Stimulated activated naive B cell treated with anti-CD40 and anti-IgM and Interleukin-4, amounts not matched to agents 10 μg/mL and 1 μg/mL and 100 μg/mL, for 72 hours (primary cell): ENCODE measurements at regions not wholly inside any gene's neighbourhood (a gene's known extent, or its start where the extent isn't known, plus 50 kb on each side); places are given as distances from the start of the nearest gene placed in this dataset.
A peak's percentile ranks its signal among the peaks of the same experiment; 100 is the strongest.

ENCODE experiments used
- ATAC-seq, 2 donors: fragments of 150-1000 bp; cut with Tn5 transposase; replicated peaks; 2 replicates each; pipeline ENCODE4 v1.10.0; 2021; ENCODE audit warnings: moderate library complexity in 1 of 2
- DNase-seq: peaks from one replicate; pipeline ENCODE4 v3.0.0; 2021
- H3K27ac Mint-ChIP-seq: one replicate; pipeline ENCODE4 v1.8.0; 2022; ENCODE audit warnings: mild to moderate bottlenecking, mixed read lengths
- H3K27me3 Mint-ChIP-seq, 2 donors: one replicate each; pipeline ENCODE4 v1.8.0; 2022; ENCODE audit warnings: mixed read lengths in 2 of 2
- H3K36me3 Mint-ChIP-seq, 2 donors: one replicate each; pipeline ENCODE4 v1.8.0; 2022; ENCODE audit warnings: mixed read lengths in 2 of 2, mild to moderate bottlenecking in 1 of 2
- H3K4me1 Mint-ChIP-seq, 2 donors: one replicate each; pipeline ENCODE4 v1.8.0; 2022; ENCODE audit warnings: mixed read lengths in 2 of 2, mild to moderate bottlenecking in 1 of 2
- H3K4me3 Mint-ChIP-seq, 2 donors: one replicate each; pipeline ENCODE4 v1.8.0; 2022; ENCODE audit warnings: mild to moderate bottlenecking in 2 of 2, mixed read lengths in 2 of 2, moderate library complexity in 1 of 2
- H3K9me3 Mint-ChIP-seq, 2 donors: one replicate each; pipeline ENCODE4 v1.8.0; 2022; ENCODE audit warnings: mixed read lengths in 2 of 2, mild to moderate bottlenecking in 1 of 2

- no peak for ATAC-seq
- H3K9me3 Mint-ChIP-seq = peaks cover 0 to 6% of the 10 kb centered on the region in 2 donors
- H3K4me1 Mint-ChIP-seq = peaks cover 8 to 25% of the 10 kb centered on the region in 2 donors
- no peaks in the 10 kb centered on the region for H3K36me3 Mint-ChIP-seq
- DNase-seq = no peak
- H3K4me3 Mint-ChIP-seq = no peak overlapping the region
- H3K27ac Mint-ChIP-seq = no peak overlapping the region
- H3K27me3 Mint-ChIP-seq = peaks cover 8 to 19% of the 10 kb centered on the region in 2 donors
Measured at GRCh38 chr13:44263751-44264620, 109.6 kb upstream of the SERP2 start.

- no peaks in the 10 kb centered on the region for H3K36me3 Mint-ChIP-seq
- H3K4me3 Mint-ChIP-seq = no peak overlapping the region
- DNase-seq (no peak), ATAC-seq (no peak)
- peaks cover 0 to 9% of the 10 kb centered on the region in 2 donors for H3K4me1 Mint-ChIP-seq
- no peak overlapping the region for H3K27ac Mint-ChIP-seq
- H3K9me3 Mint-ChIP-seq = peaks cover 0 to 6% of the 10 kb centered on the region in 2 donors
- H3K27me3 Mint-ChIP-seq = peaks cover 8 to 19% of the 10 kb centered on the region in 2 donors
Measured at GRCh38 chr13:44266305-44266704, 107.3 kb upstream of the SERP2 start.

GRCh38 chr13:44266772-44267171 lies 106.9 kb upstream of the SERP2 start:
- no peak overlapping the region for H3K4me3 Mint-ChIP-seq
- peaks cover 8 to 19% of the 10 kb centered on the region in 2 donors for H3K27me3 Mint-ChIP-seq
- no peak for DNase-seq
- peaks cover 0 to 6% of the 10 kb centered on the region in 2 donors for H3K9me3 Mint-ChIP-seq
- no peak overlapping the region for H3K27ac Mint-ChIP-seq
- peaks cover 0 to 9% of the 10 kb centered on the region in 2 donors for H3K4me1 Mint-ChIP-seq
- H3K36me3 Mint-ChIP-seq = no peaks in the 10 kb centered on the region
- ATAC-seq = no peak

GRCh38 chr13:44267203-44267602 lies 106.4 kb upstream of the SERP2 start:
- no peak for DNase-seq
- Mint-ChIP-seq H3K36me3 (no peaks in the 10 kb centered on the region), H3K9me3 (peaks cover 0 to 6% of the 10 kb centered on the region in 2 donors), H3K4me3 (no peak overlapping the region), H3K27me3 (peaks cover 8 to 19% of the 10 kb centered on the region in 2 donors), H3K27ac (no peak overlapping the region), H3K4me1 (peaks cover 0 to 9% of the 10 kb centered on the region in 2 donors)
- ATAC-seq = no peak

- Mint-ChIP-seq H3K4me3 (no peak overlapping the region), H3K27me3 (peaks cover 8 to 19% of the 10 kb centered on the region in 2 donors), H3K4me1 (peaks cover 0 to 9% of the 10 kb centered on the region in 2 donors), H3K9me3 (peaks cover 0 to 6% of the 10 kb centered on the region in 2 donors), H3K36me3 (no peaks in the 10 kb centered on the region), H3K27ac (no peak overlapping the region)
- DNase-seq = no peak
- no peak for ATAC-seq
Measured at GRCh38 chr13:44267980-44268379, 105.6 kb upstream of the SERP2 start.

- H3K27ac Mint-ChIP-seq = no peak overlapping the region
- DNase-seq = no peak
- peaks cover 4 to 16% of the 10 kb centered on the region in 2 donors for H3K4me1 Mint-ChIP-seq
- H3K27me3 Mint-ChIP-seq = peaks cover 8 to 15% of the 10 kb centered on the region in 2 donors
- peaks cover 0 to 6% of the 10 kb centered on the region in 2 donors for H3K9me3 Mint-ChIP-seq
- no peak overlapping the region for H3K4me3 Mint-ChIP-seq
- no peaks in the 10 kb centered on the region for H3K36me3 Mint-ChIP-seq
- ATAC-seq = peak; percentile 36 to 39
Measured at GRCh38 chr13:44268980-44269379, 104.6 kb upstream of the SERP2 start.

- H3K4me3 Mint-ChIP-seq = no peak overlapping the region
- H3K27me3 Mint-ChIP-seq = peaks cover 8 to 15% of the 10 kb centered on the region in 2 donors
- H3K27ac Mint-ChIP-seq = no peak overlapping the region
- ATAC-seq (no peak), DNase-seq (no peak)
- peaks cover 0 to 6% of the 10 kb centered on the region in 2 donors for H3K9me3 Mint-ChIP-seq
- H3K4me1 Mint-ChIP-seq = peaks cover 5 to 28% of the 10 kb centered on the region in 2 donors
- no peaks in the 10 kb centered on the region for H3K36me3 Mint-ChIP-seq
Measured at GRCh38 chr13:44270150-44270549, 103.5 kb upstream of the SERP2 start.

GRCh38 chr13:44271031-44271455 lies 102.6 kb upstream of the SERP2 start:
- ATAC-seq (no peak), DNase-seq (no peak)
- Mint-ChIP-seq H3K9me3 (peaks cover 0 to 6% of the 10 kb centered on the region in 2 donors), H3K27ac (no peak overlapping the region), H3K4me1 (peaks cover 9 to 37% of the 10 kb centered on the region in 2 donors), H3K36me3 (no peaks in the 10 kb centered on the region), H3K27me3 (peaks cover 8% of the 10 kb centered on the region in 2 donors), H3K4me3 (no peak overlapping the region)

- H3K27ac Mint-ChIP-seq = no peak overlapping the region
Measured at GRCh38 chr13:44271473-44271872, 102.2 kb upstream of the SERP2 start.

GRCh38 chr13:44271915-44272341 lies 101.7 kb upstream of the SERP2 start:
- peaks cover under 1 to 7% of the 10 kb centered on the region in 2 donors for H3K9me3 Mint-ChIP-seq
- ATAC-seq = no peak

More at GRCh38 chr13:44271473-44271872, 102.2 kb upstream of the SERP2 start:
- ATAC-seq (no peak), DNase-seq (no peak)
- Mint-ChIP-seq H3K4me1 (peaks cover 10 to 41% of the 10 kb centered on the region in 2 donors), H3K27me3 (peaks cover 8% of the 10 kb centered on the region in 2 donors), H3K4me3 (no peak overlapping the region), H3K36me3 (no peaks in the 10 kb centered on the region), H3K9me3 (peaks cover 0 to 6% of the 10 kb centered on the region in 2 donors)

GRCh38 chr13:44272692-44273091 lies 100.9 kb upstream of the SERP2 start:
- no peak overlapping the region for H3K27ac Mint-ChIP-seq

More at GRCh38 chr13:44271915-44272341, 101.7 kb upstream of the SERP2 start:
- peaks cover 3 to 5% of the 10 kb centered on the region in 2 donors for H3K27me3 Mint-ChIP-seq
- H3K4me3 Mint-ChIP-seq = no peak overlapping the region
- DNase-seq = no peak
- peak overlapping the region; percentile 6 for H3K27ac Mint-ChIP-seq
- H3K36me3 Mint-ChIP-seq = no peaks in the 10 kb centered on the region
- peaks cover 14 to 46% of the 10 kb centered on the region in 2 donors for H3K4me1 Mint-ChIP-seq

GRCh38 chr13:44273216-44273615 lies 100.4 kb upstream of the SERP2 start:
- ATAC-seq (no peak), DNase-seq (no peak)
- no peak overlapping the region for H3K4me3 Mint-ChIP-seq
- no peaks in the 10 kb centered on the region for H3K27me3 Mint-ChIP-seq
- H3K9me3 Mint-ChIP-seq = peaks cover 2 to 3% of the 10 kb centered on the region in 2 donors
- no peak overlapping the region for H3K27ac Mint-ChIP-seq
- peaks cover 18 to 56% of the 10 kb centered on the region in 2 donors for H3K4me1 Mint-ChIP-seq
- no peaks in the 10 kb centered on the region for H3K36me3 Mint-ChIP-seq

More at GRCh38 chr13:44272692-44273091, 100.9 kb upstream of the SERP2 start:
- H3K27me3 Mint-ChIP-seq = no peaks in the 10 kb centered on the region
- DNase-seq (no peak), ATAC-seq (no peak)
- no peaks in the 10 kb centered on the region for H3K36me3 Mint-ChIP-seq
- peaks cover 2 to 3% of the 10 kb centered on the region in 2 donors for H3K9me3 Mint-ChIP-seq
- H3K4me1 Mint-ChIP-seq = peaks cover 16 to 51% of the 10 kb centered on the region in 2 donors
- no peak overlapping the region for H3K4me3 Mint-ChIP-seq

- Mint-ChIP-seq H3K4me3 (peak overlapping the region; percentile 63 to 68), H3K27ac (peak overlapping the region; percentile 70), H3K4me1 (peaks cover 18 to 54% of the 10 kb centered on the region in 2 donors), H3K9me3 (peaks cover 2 to 3% of the 10 kb centered on the region in 2 donors), H3K36me3 (no peaks in the 10 kb centered on the region), H3K27me3 (no peaks in the 10 kb centered on the region)
- ATAC-seq = peak; percentile 92 to 96
- no peak for DNase-seq
Measured at GRCh38 chr13:44273991-44274770, 99.4 kb upstream of the SERP2 start.

- H3K36me3 Mint-ChIP-seq = no peaks in the 10 kb centered on the region
- H3K4me1 Mint-ChIP-seq = peaks cover 18 to 50% of the 10 kb centered on the region in 2 donors
- ATAC-seq = peak; percentile 28 to 40
- peak overlapping the region; percentile 70 for H3K27ac Mint-ChIP-seq
- H3K9me3 Mint-ChIP-seq = peaks cover 2 to 3% of the 10 kb centered on the region in 2 donors
- no peak for DNase-seq
- no peaks in the 10 kb centered on the region for H3K27me3 Mint-ChIP-seq
- peak overlapping the region; percentile 63 to 68 for H3K4me3 Mint-ChIP-seq
Measured at GRCh38 chr13:44274771-44275205, 98.8 kb upstream of the SERP2 start.
